ENCODE measurements at regions not wholly inside any gene's neighbourhood (a gene's known extent, or its start where the extent isn't known, plus 50 kb on each side); places are given as distances from the start of the nearest gene placed in this dataset.

- no peak for DNase-seq
- no peak for ATAC-seq (ENCODE audit: poor library complexity)
- intact Hi-C loops (cut with DNase I) = no loop called here
Observed at GRCh38 chr9:74293479-74293878, 203.7 kb upstream of the RORB start.

GRCh38 chr9:74303945-74304344 is 193.2 kb upstream of the RORB start:
- intact Hi-C loops (cut with DNase I) = no loop called here
- DNase-seq = no peak
- no peak for ATAC-seq (ENCODE audit: poor library complexity)

DNA sequence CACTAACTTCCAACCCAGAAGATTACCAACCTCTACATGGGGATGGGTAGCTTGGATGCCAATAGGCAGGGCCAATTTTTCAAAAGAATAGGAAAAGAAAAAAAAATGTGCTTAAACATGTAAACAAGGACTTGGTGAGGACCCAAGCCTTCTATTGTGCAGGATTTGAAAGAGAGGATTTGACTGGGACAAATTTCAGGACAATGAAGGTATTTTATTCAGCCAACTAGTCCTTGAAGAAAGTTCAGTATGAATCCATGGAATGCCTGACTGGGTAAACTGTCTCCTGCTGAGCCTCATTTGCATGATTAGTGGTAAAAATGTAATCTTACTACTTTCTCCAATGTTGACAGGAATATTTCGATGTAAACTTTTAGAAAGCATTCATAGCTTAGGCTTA is 192.5 kb upstream of the RORB start:
- ATAC-seq (ENCODE audit: poor library complexity) (no peak), DNase-seq (no peak)
- intact Hi-C loops (cut with DNase I) = no loop called here

GRCh38 chr9:74309654-74310053 is 187.5 kb upstream of the RORB start:
- ATAC-seq (ENCODE audit: poor library complexity) (no peak), DNase-seq (no peak)
- intact Hi-C loops (cut with DNase I) = no loop called here

GRCh38 chr9:74317235-74317634 is 179.9 kb upstream of the RORB start:
- intact Hi-C loops (cut with DNase I) = no loop called here
- no peak for DNase-seq
- no peak for ATAC-seq (ENCODE audit: poor library complexity)

GRCh38 chr9:74321396-74321795 is 175.7 kb upstream of the RORB start:
- DNase-seq (no peak), ATAC-seq (ENCODE audit: poor library complexity) (no peak)
- intact Hi-C loops (cut with DNase I) = no loop called here

- intact Hi-C loops (cut with DNase I) = no loop called here
- DNase-seq (no peak), ATAC-seq (ENCODE audit: poor library complexity) (no peak)
Observed at GRCh38 chr9:74322661-74323314, 174.3 kb upstream of the RORB start.

DNA sequence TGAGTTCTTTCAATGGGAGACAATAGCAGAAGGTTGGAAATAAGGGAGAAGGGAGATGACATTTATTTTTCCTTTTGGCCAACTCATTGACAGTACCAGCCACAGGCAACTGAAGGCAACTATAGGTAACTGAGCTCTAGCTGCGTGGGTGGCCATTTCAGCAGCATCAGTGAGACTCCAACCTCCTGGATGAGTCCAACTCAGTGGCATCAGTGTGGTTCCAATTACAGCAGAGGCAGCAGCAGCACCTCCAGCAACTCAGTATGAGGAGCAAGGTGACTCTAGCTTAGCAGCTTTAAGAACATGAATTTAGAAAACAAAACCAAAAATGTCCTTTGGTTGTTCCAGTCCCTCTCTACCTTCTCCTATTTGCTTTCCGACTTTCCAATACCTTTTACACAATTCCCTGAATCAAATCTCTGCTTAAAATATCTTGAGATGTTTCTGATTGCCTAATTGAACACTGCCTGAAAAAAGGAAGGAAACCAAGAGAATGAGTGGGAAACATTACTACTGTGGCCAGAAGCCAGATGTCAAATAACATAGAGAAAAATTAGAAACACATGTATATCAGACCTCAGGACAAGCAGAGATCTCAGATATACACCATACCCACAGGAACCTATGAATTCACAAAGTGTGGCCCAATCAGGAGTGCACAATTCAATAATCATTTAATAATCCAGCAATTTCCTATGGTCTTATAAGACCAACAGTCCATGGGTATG is 166.5 kb upstream of the RORB start:
- intact Hi-C loops (cut with DNase I) = no loop called here
- DNase-seq (no peak), ATAC-seq (ENCODE audit: poor library complexity) (no peak)

- intact Hi-C loops (cut with DNase I) = no loop called here
- ATAC-seq (ENCODE audit: poor library complexity) = no peak
- no peak for DNase-seq
Observed at GRCh38 chr9:74331607-74332006, 165.5 kb upstream of the RORB start.

GRCh38 chr9:74333384-74334032 is 163.6 kb upstream of the RORB start:
- intact Hi-C loops (cut with DNase I) = no loop called here
- no peak for DNase-seq
- ATAC-seq (ENCODE audit: poor library complexity) = no peak

DNA sequence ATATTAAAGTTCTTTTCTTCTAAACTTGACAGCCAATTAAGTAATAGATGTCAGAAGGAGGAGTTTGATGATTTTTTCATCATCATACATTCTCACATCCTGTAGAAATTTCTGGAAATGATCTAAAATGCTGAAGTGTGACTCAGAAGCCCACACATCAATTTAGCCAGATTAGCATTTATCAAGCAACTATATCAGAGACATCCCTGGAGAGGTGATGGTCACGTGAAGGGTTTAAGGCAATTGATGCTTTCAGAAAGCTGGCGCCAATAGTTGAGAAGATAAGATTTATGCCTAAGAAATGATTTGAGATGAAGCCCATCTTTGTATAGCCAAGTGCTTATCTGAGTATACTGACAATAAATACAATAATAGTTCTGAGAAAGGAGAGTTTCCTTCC is 162.9 kb upstream of the RORB start:
- DNase-seq (no peak), ATAC-seq (ENCODE audit: poor library complexity) (no peak)
- intact Hi-C loops (cut with DNase I) = no loop called here

DNA sequence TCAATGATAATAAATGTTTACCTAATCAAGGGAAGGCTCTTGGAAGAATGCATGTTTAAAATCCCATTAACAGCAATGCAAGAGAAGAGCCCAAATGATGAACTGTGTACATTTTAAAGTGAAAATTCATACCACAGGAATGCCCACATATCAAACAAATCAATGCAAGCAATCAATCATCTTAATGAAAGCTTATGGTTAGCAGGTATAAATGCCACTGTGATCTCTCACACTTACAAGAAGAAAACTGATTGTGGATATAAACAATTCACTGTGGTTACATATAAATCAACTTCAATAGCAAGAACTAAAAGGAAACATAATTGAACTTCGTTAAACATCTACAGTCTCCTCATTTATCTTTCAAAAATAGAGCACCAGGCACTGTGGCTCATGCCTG is 161.0 kb upstream of the RORB start:
- intact Hi-C loops (cut with DNase I) = no loop called here
- DNase-seq (no peak), ATAC-seq (ENCODE audit: poor library complexity) (no peak)

DNA sequence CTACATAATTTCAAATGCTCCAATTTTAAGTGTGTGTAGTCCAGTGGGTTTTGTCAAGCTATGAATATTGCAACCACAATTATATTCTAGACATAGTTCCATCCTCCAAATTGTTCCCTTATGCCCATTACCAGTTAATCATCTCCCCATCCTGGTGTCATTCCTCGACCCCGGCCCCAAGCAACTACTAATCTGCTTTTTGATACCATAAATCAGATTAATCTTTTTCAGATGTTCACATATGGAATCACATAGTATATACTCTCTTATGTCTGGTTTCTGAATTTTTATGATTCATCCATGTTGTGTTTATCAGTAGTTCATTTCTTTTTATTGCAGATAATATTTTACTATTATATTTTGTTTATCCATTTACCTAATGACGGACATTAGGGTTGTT is 148.4 kb upstream of the RORB start:
- no peak for ATAC-seq (ENCODE audit: poor library complexity)
- intact Hi-C loops (cut with DNase I) = no loop called here
- no peak for DNase-seq

- DNase-seq = no peak
- no peak for ATAC-seq (ENCODE audit: poor library complexity)
- intact Hi-C loops (cut with DNase I) = no loop called here
Observed at GRCh38 chr9:74355107-74355506, 142.0 kb upstream of the RORB start.

- DNase-seq (no peak), ATAC-seq (ENCODE audit: poor library complexity) (no peak)
- intact Hi-C loops (cut with DNase I) = no loop called here
Observed at GRCh38 chr9:74357577-74357976, 139.6 kb upstream of the RORB start.

DNA sequence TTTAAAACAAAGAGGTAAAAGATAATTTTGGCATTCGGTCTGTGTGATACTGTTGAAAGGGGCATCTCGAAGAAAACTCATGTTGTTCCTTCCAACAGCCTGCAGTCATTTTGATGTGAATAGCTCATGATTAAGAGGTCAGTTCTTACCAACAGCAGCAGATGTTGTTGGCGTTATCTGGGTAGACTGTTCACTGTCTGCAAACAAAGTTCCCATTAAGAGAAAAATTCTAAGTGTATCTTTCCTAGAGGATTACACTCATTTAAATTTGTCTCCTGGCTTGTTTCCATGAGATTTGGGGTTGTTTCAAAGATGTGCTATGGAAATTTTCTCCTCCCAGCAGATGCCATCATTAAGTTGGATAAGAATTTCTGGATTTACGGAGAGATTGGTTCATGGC is 138.2 kb upstream of the RORB start:
- no peak for DNase-seq
- intact Hi-C loops (cut with DNase I) = no loop called here
- no peak for ATAC-seq (ENCODE audit: poor library complexity)

DNA sequence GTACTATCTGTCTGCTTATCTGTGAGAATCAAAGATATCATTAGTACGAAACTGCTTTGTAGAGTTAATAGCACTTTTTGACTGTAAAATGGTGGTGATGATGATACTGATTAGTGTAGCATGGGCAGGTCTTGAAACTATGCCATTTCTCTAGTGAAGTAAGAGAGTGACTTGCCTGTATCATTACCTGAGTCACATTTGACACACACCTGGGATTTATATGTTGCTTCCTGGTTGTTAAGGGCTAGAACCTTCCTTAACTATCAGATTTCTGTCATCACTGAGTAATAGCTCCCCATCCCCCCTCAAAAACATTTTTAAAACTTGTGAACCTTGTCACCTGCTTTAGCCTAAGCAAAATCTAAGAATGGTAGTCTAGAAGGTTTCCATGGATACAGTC is 135.6 kb upstream of the RORB start:
- ATAC-seq (ENCODE audit: poor library complexity) (no peak), DNase-seq (no peak)
- intact Hi-C loops (cut with DNase I) = no loop called here

GRCh38 chr9:74362423-74362822 is 134.7 kb upstream of the RORB start:
- no peak for ATAC-seq (ENCODE audit: poor library complexity)
- intact Hi-C loops (cut with DNase I) = no loop called here
- no peak for DNase-seq

- intact Hi-C loops (cut with DNase I) = no loop called here
- DNase-seq = no peak
- ATAC-seq (ENCODE audit: poor library complexity) = no peak
Observed at GRCh38 chr9:74366111-74366510, 131.0 kb upstream of the RORB start.

DNA sequence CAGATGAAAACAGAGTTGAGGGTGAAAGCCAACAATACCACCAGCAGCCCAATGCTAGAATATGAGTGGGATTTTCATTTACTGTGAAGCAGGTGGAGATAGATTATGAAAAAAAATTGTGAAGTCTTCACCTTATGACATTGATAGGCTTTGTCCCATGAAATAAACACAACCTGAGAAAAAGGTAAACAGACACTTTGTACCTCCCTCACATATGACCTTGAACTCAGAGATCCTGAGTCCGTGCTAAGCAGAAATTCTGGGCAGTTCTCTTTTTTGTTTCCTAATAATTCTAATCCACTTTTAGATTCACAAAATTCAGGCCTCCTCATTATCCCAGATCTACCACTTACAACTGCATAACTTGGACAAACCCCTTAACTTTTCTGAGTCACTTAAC is 127.3 kb upstream of the RORB start:
- DNase-seq (no peak), ATAC-seq (ENCODE audit: poor library complexity) (no peak)
- intact Hi-C loops (cut with DNase I) = no loop called here

All from Right ventricle myocardium superior (tissue), 1 donor.